Activated effector memory CD4-positive, alpha-beta T cell treated with Interleukin-2 at 50 U/mL for 16 hours (primary cell): ENCODE measurements at regions not wholly inside any gene's neighbourhood (a gene's known extent, or its start where the extent isn't known, plus 50 kb on each side); places are given as distances from the start of the nearest gene placed in this dataset.
"Not testable (repeated sequence)": the region's sequence is repeated elsewhere in the genome, so short reads cannot be mapped to it uniquely, and the experiment has no call there.

Experiments
- DNase-seq: peaks from one replicate; pipeline ENCODE4 v3.0.0-alpha.2; 2020

- DNase-seq = no peak
Measured at GRCh38 chr2:180694445-180695421, 285.7 kb upstream of the UBE2E3 start.

- no peak for DNase-seq
Measured at GRCh38 chr2:180692322-180692721, 288.1 kb upstream of the UBE2E3 start.

- DNase-seq = not testable (repeated sequence)
Measured at GRCh38 chr2:180691855-180692223, 288.6 kb upstream of the UBE2E3 start.

- DNase-seq = not testable (repeated sequence)
Measured at GRCh38 chr2:180691186-180691854, 289.1 kb upstream of the UBE2E3 start.

- no peak for DNase-seq
Measured at GRCh38 chr2:180690611-180691010, 289.8 kb upstream of the UBE2E3 start.

GRCh38 chr2:180682871-180683270 lies 297.5 kb upstream of the UBE2E3 start:
- DNase-seq = no peak

- DNase-seq = no peak
Measured at GRCh38 chr2:180679693-180680092, 300.7 kb upstream of the UBE2E3 start.

- no peak for DNase-seq
Measured at GRCh38 chr2:180678625-180678972, 301.8 kb upstream of the UBE2E3 start.

GRCh38 chr2:180677930-180678624 lies 302.3 kb upstream of the UBE2E3 start:
- DNase-seq = no peak

GRCh38 chr2:180677200-180677599 lies 303.2 kb upstream of the UBE2E3 start:
- no peak for DNase-seq

- DNase-seq = no peak
Measured at GRCh38 chr2:180676520-180677025, 303.8 kb upstream of the UBE2E3 start.

- no peak for DNase-seq
Measured at GRCh38 chr2:180675170-180675569, 305.2 kb upstream of the UBE2E3 start.

- DNase-seq = no peak
Measured at GRCh38 chr2:180672377-180672776, 308.0 kb upstream of the UBE2E3 start.

- no peak for DNase-seq
Measured at GRCh38 chr2:180670302-180671003, 310.0 kb upstream of the UBE2E3 start.

GRCh38 chr2:180669016-180669415 lies 311.4 kb upstream of the UBE2E3 start:
- DNase-seq = no peak

GRCh38 chr2:180664507-180664906 lies 315.9 kb upstream of the UBE2E3 start:
- no peak for DNase-seq

- DNase-seq = no peak
Measured at GRCh38 chr2:180662941-180663471, 317.4 kb upstream of the UBE2E3 start.

- DNase-seq = no peak
Measured at GRCh38 chr2:180662521-180662920, 317.9 kb upstream of the UBE2E3 start.

GRCh38 chr2:180661686-180662030 lies 318.7 kb upstream of the UBE2E3 start:
- DNase-seq = no peak

GRCh38 chr2:180660881-180661685 lies 319.3 kb upstream of the UBE2E3 start:
- DNase-seq = no peak

- DNase-seq = no peak
Measured at GRCh38 chr2:180660207-180660606, 320.2 kb upstream of the UBE2E3 start.

- no peak for DNase-seq
Measured at GRCh38 chr2:180657054-180657453, 323.4 kb upstream of the UBE2E3 start.
